GM12892 (cell line): ENCODE measurements at regions not wholly inside any gene's neighbourhood (a gene's known extent, or its start where the extent isn't known, plus 50 kb on each side); places are given as distances from the start of the nearest gene placed in this dataset.
"Not testable (repeated sequence)": the region's sequence is repeated elsewhere in the genome, so short reads cannot be mapped to it uniquely, and the experiment has no call there.

Experiments
- DNase-seq: peaks from one replicate; pipeline ENCODE4 v3.0.0; 2011; ENCODE audit not compliant: insufficient read length
- FAIRE-seq: peaks from 2 replicates; lab custom pipeline; 2011; peaks lifted over from hg19 to GRCh38; lab: Jason Lieb, UNC
- POLR2A ChIP-seq: IDR thresholded peaks from 2 replicates; pipeline ENCODE4 v1.6.1; 2011; ENCODE audit warnings: low read depth, low read length, control low read depth
- POLR2AphosphoS5 ChIP-seq: IDR thresholded peaks from 2 replicates; pipeline ENCODE4 v1.6.1; 2011; ENCODE audit warnings: low read depth, low read length, control low read depth
- TAF1 ChIP-seq: IDR thresholded peaks from 2 replicates; pipeline ENCODE4 v1.6.1; 2011; ENCODE audit warnings: low read depth, mild to moderate bottlenecking, control low read depth, low read length, borderline replicate concordance

- TF ChIP-seq POLR2AphosphoS5, result no peak
- no peak for TF ChIP-seq TAF1
- no peak for TF ChIP-seq POLR2A
- FAIRE-seq, result no peak
Measured at GRCh38 chrX:104376937-104377336, 122.2 kb upstream of the ESX1 start.

DNA sequence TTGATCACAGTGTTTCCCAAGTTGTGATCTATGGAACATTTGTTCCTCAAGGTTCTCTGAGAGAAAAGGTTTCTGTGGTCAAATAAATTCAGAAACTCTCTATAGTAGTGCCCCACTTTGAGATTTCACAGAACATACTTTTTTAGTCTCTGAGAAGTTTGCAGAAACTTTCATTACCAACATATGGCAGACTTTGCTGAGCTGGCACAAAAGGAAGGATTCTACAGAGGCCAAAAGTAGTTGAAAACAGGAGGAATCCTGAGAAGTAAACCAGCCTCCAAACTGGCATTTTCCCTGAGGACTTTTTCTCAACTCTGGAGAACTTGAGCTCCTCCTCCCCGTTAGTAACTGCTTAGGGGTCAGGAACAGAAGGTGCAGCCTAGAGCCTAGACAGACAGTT lies 117.8 kb upstream of the ESX1 start:
- TF ChIP-seq POLR2A (no peak), POLR2AphosphoS5 (no peak), TAF1 (no peak)
- no peak for DNase-seq
- no peak for FAIRE-seq

More at GRCh38 chrX:104376937-104377336, 122.2 kb upstream of the ESX1 start:
- no peak for DNase-seq

DNA sequence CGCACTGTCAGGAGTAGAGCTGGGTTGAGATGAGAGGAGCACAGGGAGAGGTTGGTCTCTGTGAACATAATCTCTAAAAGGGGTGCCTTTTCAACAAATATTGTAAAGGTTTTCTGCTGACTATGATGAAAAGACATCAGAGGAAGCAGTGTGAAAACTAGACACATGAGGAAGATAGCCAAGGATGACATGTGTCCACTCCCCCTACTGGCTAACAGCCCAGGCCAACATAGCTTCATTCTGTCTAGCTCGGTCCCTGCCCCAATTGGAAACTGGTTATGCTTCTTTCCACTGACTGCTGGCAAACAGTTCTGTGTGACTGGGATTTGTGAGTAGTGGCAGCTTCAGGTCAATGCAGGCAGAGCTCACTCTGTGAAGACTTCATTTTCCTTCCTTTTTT lies 115.4 kb upstream of the ESX1 start:
- DNase-seq, result no peak
- TF ChIP-seq TAF1 (no peak), POLR2AphosphoS5 (no peak), POLR2A (no peak)
- FAIRE-seq, result no peak

- not testable (repeated sequence) for FAIRE-seq, DNase-seq
Measured at GRCh38 chrX:104360774-104361173, 106.0 kb upstream of the ESX1 start.

DNA sequence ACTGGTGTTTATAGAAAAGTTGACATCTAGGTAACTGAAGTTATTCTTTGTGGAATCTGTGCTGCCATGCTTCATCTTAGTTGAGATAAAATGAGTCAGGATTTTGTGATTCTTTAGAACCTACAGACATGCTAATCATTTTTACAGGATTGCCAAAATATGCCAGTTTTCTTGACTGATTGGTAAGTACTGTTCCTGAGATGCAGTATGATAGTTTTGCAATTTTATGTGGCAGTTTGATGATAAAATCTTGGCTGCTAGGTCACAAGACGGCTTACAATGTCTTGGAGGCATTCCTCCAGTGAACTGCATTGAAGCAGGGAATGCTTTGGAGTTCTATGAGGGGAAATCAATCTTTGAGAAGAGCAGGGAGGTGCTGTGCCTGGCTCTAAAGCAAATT lies 104.4 kb upstream of the ESX1 start:
- FAIRE-seq (no peak), DNase-seq (no peak)
- TF ChIP-seq POLR2A (no peak), TAF1 (no peak), POLR2AphosphoS5 (no peak)

DNA sequence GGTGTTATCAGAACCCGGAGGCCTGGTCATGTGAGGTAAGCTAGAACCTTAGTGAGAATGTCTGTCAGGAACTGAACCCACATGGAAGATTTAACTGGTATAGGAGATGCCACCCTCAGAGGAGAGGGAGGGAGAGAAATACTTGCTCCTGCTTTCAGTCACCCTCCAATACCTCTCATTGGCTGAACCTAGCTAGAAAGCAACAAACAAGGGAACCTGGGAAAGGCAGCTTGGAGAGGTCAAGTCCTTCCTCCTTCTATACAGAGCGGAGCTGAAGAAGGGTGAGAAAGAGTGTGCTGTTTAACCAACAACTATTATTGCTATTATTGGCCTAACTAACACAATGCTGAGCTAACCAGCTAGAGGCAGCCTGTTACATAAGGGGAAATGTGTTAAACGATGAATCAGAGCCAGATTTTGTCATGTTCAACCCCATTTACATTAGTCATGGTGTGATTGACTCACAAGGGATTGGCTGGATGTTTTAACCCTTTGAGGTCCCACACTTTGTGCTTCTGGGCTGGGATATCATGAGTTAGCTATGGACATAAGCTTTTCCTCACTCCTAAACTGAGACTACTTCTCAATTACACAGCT lies 96.5 kb upstream of the ESX1 start:
- DNase-seq (no peak), FAIRE-seq (no peak)
- TF ChIP-seq POLR2A, result no peak
- TF ChIP-seq POLR2AphosphoS5, result no peak
- no peak for TF ChIP-seq TAF1

GRCh38 chrX:104347860-104348259 lies 93.1 kb upstream of the ESX1 start:
- DNase-seq, result no peak
- TF ChIP-seq TAF1 (no peak), POLR2A (no peak), POLR2AphosphoS5 (no peak)
- FAIRE-seq, result no peak

GRCh38 chrX:104343428-104344129 lies 88.8 kb upstream of the ESX1 start:
- TF ChIP-seq POLR2AphosphoS5 (no peak), TAF1 (no peak), POLR2A (no peak)
- DNase-seq, result no peak
- FAIRE-seq, result peak; percentile 80

- no peak for DNase-seq
- no peak for FAIRE-seq
- TF ChIP-seq TAF1 (no peak), POLR2AphosphoS5 (no peak), POLR2A (no peak)
Measured at GRCh38 chrX:104342065-104342464, 87.3 kb upstream of the ESX1 start.

DNA sequence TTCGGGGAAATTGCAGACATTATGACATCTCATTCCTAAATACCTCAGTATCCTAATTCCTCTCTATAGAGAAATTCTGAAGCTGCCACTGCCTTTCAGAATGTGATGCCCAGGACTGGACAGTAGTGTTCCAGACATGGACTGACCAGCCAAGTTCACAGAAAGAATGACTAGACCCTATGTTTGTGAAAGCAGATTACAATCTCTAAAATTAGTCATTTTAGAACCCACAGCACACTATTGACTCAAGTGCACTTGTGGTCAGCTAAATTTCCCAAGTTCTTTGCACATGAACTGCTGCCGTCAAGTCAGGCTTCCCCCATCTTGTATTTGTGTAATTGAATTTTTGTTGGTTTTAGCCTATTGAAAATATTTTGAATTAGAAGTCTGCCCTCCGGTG lies 81.0 kb upstream of the ESX1 start:
- FAIRE-seq (no peak), DNase-seq (no peak)
- TF ChIP-seq TAF1 (no peak), POLR2A (no peak), POLR2AphosphoS5 (no peak)

- DNase-seq (no peak), FAIRE-seq (no peak)
- TF ChIP-seq POLR2A (no peak), TAF1 (no peak), POLR2AphosphoS5 (no peak)
Measured at GRCh38 chrX:104334971-104335370, 80.2 kb upstream of the ESX1 start.

- no peak for DNase-seq
- FAIRE-seq, result no peak
- TF ChIP-seq TAF1, result no peak
- no peak for TF ChIP-seq POLR2AphosphoS5
- no peak for TF ChIP-seq POLR2A
Measured at GRCh38 chrX:104330966-104331365, 76.2 kb upstream of the ESX1 start.
